ENCODE measurements at regions not wholly inside any gene's neighbourhood (a gene's known extent, or its start where the extent isn't known, plus 50 kb on each side); places are given as distances from the start of the nearest gene placed in this dataset.
"Not testable (repeated sequence)": the region's sequence is repeated elsewhere in the genome, so short reads cannot be mapped to it uniquely, and the experiment has no call there.

GRCh38 chr12:66744956-66745383 lies 66.1 kb upstream of the GRIP1 start:
- WGBS (ENCODE audit: insufficient coverage): 92% methylated on average over 2 of the region's 3 CpGs
- Histone ChIP-seq H3K27ac (ENCODE audit: low read depth, low read length) (no peak overlapping the region), H3K27me3 (ENCODE audit: control insufficient read depth, insufficient read depth, low read length) (no peaks in the 10 kb centered on the region), H3K36me3 (ENCODE audit: control insufficient read depth, insufficient read depth, low read length) (no peaks in the 10 kb centered on the region), H3K9me3 (ENCODE audit: control insufficient read depth, insufficient read depth, low read length) (no peaks in the 10 kb centered on the region), H3K4me1 (ENCODE audit: control insufficient read depth, insufficient read depth, low read length) (no peaks in the 10 kb centered on the region), H3K4me3 (ENCODE audit: low read depth, low read length) (no peak overlapping the region)
- no peak for DNase-seq (ENCODE audit: low read depth in 4 of 6, low spot score in 6 of 6)

GRCh38 chr12:66746489-66747201 lies 67.8 kb upstream of the GRIP1 start:
- no peaks in the 10 kb centered on the region for H3K4me1 ChIP-seq (ENCODE audit: control insufficient read depth, insufficient read depth, low read length)
- DNase-seq (ENCODE audit: low read depth in 4 of 6, low spot score in 6 of 6): no peak
- H3K27me3 ChIP-seq (ENCODE audit: control insufficient read depth, insufficient read depth, low read length): no peaks in the 10 kb centered on the region
- no peak overlapping the region for H3K27ac ChIP-seq (ENCODE audit: low read depth, low read length)
- H3K36me3 ChIP-seq (ENCODE audit: control insufficient read depth, insufficient read depth, low read length): no peaks in the 10 kb centered on the region
- no CpG with 5 or more reads among the region's 1 CpG for WGBS (ENCODE audit: insufficient coverage)
- no peaks in the 10 kb centered on the region for H3K9me3 ChIP-seq (ENCODE audit: control insufficient read depth, insufficient read depth, low read length)
- no peak overlapping the region for H3K4me3 ChIP-seq (ENCODE audit: low read depth, low read length)

- no peaks in the 10 kb centered on the region for H3K27me3 ChIP-seq (ENCODE audit: control insufficient read depth, insufficient read depth, low read length)
- H3K27ac ChIP-seq (ENCODE audit: low read depth, low read length): no peak overlapping the region
- no peak overlapping the region for H3K4me3 ChIP-seq (ENCODE audit: low read depth, low read length)
- no CpG with 5 or more reads among the region's 1 CpG for WGBS (ENCODE audit: insufficient coverage)
- H3K4me1 ChIP-seq (ENCODE audit: control insufficient read depth, insufficient read depth, low read length): no peaks in the 10 kb centered on the region
- H3K9me3 ChIP-seq (ENCODE audit: control insufficient read depth, insufficient read depth, low read length): no peaks in the 10 kb centered on the region
- no peak for DNase-seq (ENCODE audit: low read depth in 4 of 6, low spot score in 6 of 6)
- no peaks in the 10 kb centered on the region for H3K36me3 ChIP-seq (ENCODE audit: control insufficient read depth, insufficient read depth, low read length)
These were observed 72.7 kb upstream of the GRIP1 start for GRCh38 chr12:66751432-66752113.

- Histone ChIP-seq H3K4me1 (ENCODE audit: control insufficient read depth, insufficient read depth, low read length) (no peaks in the 10 kb centered on the region), H3K27ac (ENCODE audit: low read depth, low read length) (no peak overlapping the region), H3K36me3 (ENCODE audit: control insufficient read depth, insufficient read depth, low read length) (no peaks in the 10 kb centered on the region), H3K27me3 (ENCODE audit: control insufficient read depth, insufficient read depth, low read length) (no peaks in the 10 kb centered on the region), H3K4me3 (ENCODE audit: low read depth, low read length) (no peak overlapping the region), H3K9me3 (ENCODE audit: control insufficient read depth, insufficient read depth, low read length) (no peaks in the 10 kb centered on the region)
- DNase-seq (ENCODE audit: low read depth in 4 of 6, low spot score in 6 of 6): no peak
- no CpG with 5 or more reads among the region's 1 CpG for WGBS (ENCODE audit: insufficient coverage)
These were observed 74.9 kb upstream of the GRIP1 start for GRCh38 chr12:66753810-66754209.

- Histone ChIP-seq H3K9me3 (ENCODE audit: control insufficient read depth, insufficient read depth, low read length) (no peaks in the 10 kb centered on the region), H3K36me3 (ENCODE audit: control insufficient read depth, insufficient read depth, low read length) (no peaks in the 10 kb centered on the region), H3K27ac (ENCODE audit: low read depth, low read length) (no peak overlapping the region), H3K27me3 (ENCODE audit: control insufficient read depth, insufficient read depth, low read length) (no peaks in the 10 kb centered on the region), H3K4me1 (ENCODE audit: control insufficient read depth, insufficient read depth, low read length) (no peaks in the 10 kb centered on the region), H3K4me3 (ENCODE audit: low read depth, low read length) (no peak overlapping the region)
- DNase-seq (ENCODE audit: low read depth in 4 of 6, low spot score in 6 of 6): no peak
- 100% methylated on average over 1 of the region's 2 CpGs for WGBS (ENCODE audit: insufficient coverage)
These were observed 77.0 kb upstream of the GRIP1 start for GRCh38 chr12:66755727-66756395.

GRCh38 chr12:66756631-66757030 lies 77.8 kb upstream of the GRIP1 start:
- Histone ChIP-seq H3K27ac (ENCODE audit: low read depth, low read length) (no peak overlapping the region), H3K9me3 (ENCODE audit: control insufficient read depth, insufficient read depth, low read length) (no peaks in the 10 kb centered on the region), H3K36me3 (ENCODE audit: control insufficient read depth, insufficient read depth, low read length) (no peaks in the 10 kb centered on the region), H3K27me3 (ENCODE audit: control insufficient read depth, insufficient read depth, low read length) (no peaks in the 10 kb centered on the region), H3K4me3 (ENCODE audit: low read depth, low read length) (no peak overlapping the region), H3K4me1 (ENCODE audit: control insufficient read depth, insufficient read depth, low read length) (no peaks in the 10 kb centered on the region)
- no CpG with 5 or more reads among the region's 1 CpG for WGBS (ENCODE audit: insufficient coverage)
- no peak for DNase-seq (ENCODE audit: low read depth in 4 of 6, low spot score in 6 of 6)

- WGBS (ENCODE audit: insufficient coverage): no CpG with 5 or more reads among the region's 4 CpGs
- H3K4me1 ChIP-seq (ENCODE audit: control insufficient read depth, insufficient read depth, low read length); H3K4me3 ChIP-seq (ENCODE audit: low read depth, low read length); H3K27ac ChIP-seq (ENCODE audit: low read depth, low read length); H3K36me3 ChIP-seq (ENCODE audit: control insufficient read depth, insufficient read depth, low read length); DNase-seq (ENCODE audit: low read depth in 4 of 6, low spot score in 6 of 6); H3K27me3 ChIP-seq (ENCODE audit: control insufficient read depth, insufficient read depth, low read length); H3K9me3 ChIP-seq (ENCODE audit: control insufficient read depth, insufficient read depth, low read length): not testable (repeated sequence)
These were observed 81.2 kb upstream of the GRIP1 start for GRCh38 chr12:66760122-66760521.

GRCh38 chr12:66763467-66763866 lies 84.6 kb upstream of the GRIP1 start:
- Histone ChIP-seq H3K36me3 (ENCODE audit: control insufficient read depth, insufficient read depth, low read length) (no peaks in the 10 kb centered on the region), H3K4me1 (ENCODE audit: control insufficient read depth, insufficient read depth, low read length) (no peaks in the 10 kb centered on the region), H3K4me3 (ENCODE audit: low read depth, low read length) (no peak overlapping the region), H3K27ac (ENCODE audit: low read depth, low read length) (no peak overlapping the region), H3K27me3 (ENCODE audit: control insufficient read depth, insufficient read depth, low read length) (no peaks in the 10 kb centered on the region), H3K9me3 (ENCODE audit: control insufficient read depth, insufficient read depth, low read length) (no peaks in the 10 kb centered on the region)
- peak in 1 of 6 donors; percentile 21 for DNase-seq (ENCODE audit: low read depth in 4 of 6, low spot score in 6 of 6)
- WGBS (ENCODE audit: insufficient coverage): no CpG with 5 or more reads among the region's 4 CpGs

- no peaks in the 10 kb centered on the region for H3K27me3 ChIP-seq (ENCODE audit: control insufficient read depth, insufficient read depth, low read length)
- WGBS (ENCODE audit: insufficient coverage): no CpG with 5 or more reads among the region's 1 CpG
- H3K27ac ChIP-seq (ENCODE audit: low read depth, low read length): no peak overlapping the region
- no peaks in the 10 kb centered on the region for H3K9me3 ChIP-seq (ENCODE audit: control insufficient read depth, insufficient read depth, low read length)
- H3K4me3 ChIP-seq (ENCODE audit: low read depth, low read length): no peak overlapping the region
- no peaks in the 10 kb centered on the region for H3K36me3 ChIP-seq (ENCODE audit: control insufficient read depth, insufficient read depth, low read length)
- H3K4me1 ChIP-seq (ENCODE audit: control insufficient read depth, insufficient read depth, low read length): no peaks in the 10 kb centered on the region
- no peak for DNase-seq (ENCODE audit: low read depth in 4 of 6, low spot score in 6 of 6)
These were observed 86.3 kb upstream of the GRIP1 start for GRCh38 chr12:66765204-66765603.

Measured in spinal cord (tissue), 9 donors.